ENCODE measurements at regions not wholly inside any gene's neighbourhood (a gene's known extent, or its start where the extent isn't known, plus 50 kb on each side); places are given as distances from the start of the nearest gene placed in this dataset.

DNA sequence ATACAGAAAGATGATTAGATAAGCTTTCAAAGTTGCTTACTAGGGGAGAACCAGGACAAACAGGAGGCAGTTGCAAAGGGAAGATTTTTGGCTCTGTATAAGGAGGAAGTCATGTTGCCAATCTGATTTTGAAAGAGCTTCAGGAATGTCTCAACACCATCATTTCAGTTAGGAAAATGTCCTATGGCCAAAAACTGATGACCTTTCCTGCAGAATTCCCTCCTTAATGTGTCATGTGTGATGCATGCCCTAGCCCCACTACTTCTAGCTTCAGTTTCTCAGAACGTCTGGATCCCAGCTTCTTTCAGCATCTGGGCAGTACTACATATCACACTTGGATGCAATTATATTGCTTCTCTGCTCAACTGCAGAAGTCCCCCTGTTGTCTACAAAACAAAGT is 211.5 kb upstream of the NREP start:
- TF ChIP-seq CTCF (conservative IDR thresholded peaks at IDR 0.05) (no peak), EZH2 (IDR thresholded peaks at IDR 0.05; ENCODE audit: low read depth) (no peak)
